ENCODE measurements at regions not wholly inside any gene's neighbourhood (a gene's known extent, or its start where the extent isn't known, plus 50 kb on each side); places are given as distances from the start of the nearest gene placed in this dataset.

GRCh38 chr2:103615611-103616105 lies 853.8 kb downstream of the TMEM182 start:
- no peak for FAIRE-seq
- Histone ChIP-seq H2AK5ac (ENCODE audit: low read depth, low read length) (no peak overlapping the region), H3K4me1 (replicated peaks in 1 of 4; ENCODE audit: control insufficient read depth in 3 of 4, insufficient read depth in 4 of 4, low read length in 3 of 4) (no peaks in the 10 kb centered on the region), H3K23me2 (ENCODE audit: low read depth, low read length) (no peaks in the 10 kb centered on the region), H4K91ac (replicated peaks; ENCODE audit: insufficient read length, low read length) (no peak overlapping the region), H3K27me3 (replicated peaks in 1 of 4; ENCODE audit: control insufficient read depth in 3 of 4, extremely low read depth in 1 of 4, insufficient read depth in 3 of 4, low read length in 3 of 4) (no peaks in the 10 kb centered on the region), H2BK15ac (ENCODE audit: low read length) (no peak overlapping the region), H2AFZ (ENCODE audit: low read length) (no peak overlapping the region; the same call in 1 of the 2 replicates), H3K79me1 (ENCODE audit: low read depth, low read length) (no peaks in the 10 kb centered on the region), H3K27ac (ENCODE audit: low read depth, low read length) (no peak overlapping the region), H4K5ac (ENCODE audit: insufficient read length, low read depth, low read length) (no peak overlapping the region), H3K79me2 (ENCODE audit: control insufficient read depth in 1 of 2, insufficient read depth in 2 of 2, low read length in 2 of 2) (no peaks in the 10 kb centered on the region), H3K14ac (ENCODE audit: insufficient read length) (no peak overlapping the region), H3K4me3 (ENCODE audit: extremely low read depth in 1 of 4, insufficient read depth in 2 of 4, low read depth in 3 of 4, low read length in 4 of 4) (no peak overlapping the region), H2BK20ac (ENCODE audit: low read length) (no peak overlapping the region), H2BK120ac (replicated peaks; ENCODE audit: low read depth, low read length) (no peak overlapping the region), H3K36me3 (ENCODE audit: control insufficient read depth in 2 of 4, insufficient read depth in 4 of 4, low read length in 3 of 4) (no peaks in the 10 kb centered on the region), H3K18ac (ENCODE audit: extremely low read depth, low read length) (no peak overlapping the region), H3K4ac (replicated peaks; ENCODE audit: insufficient read length, low read depth, low read length) (no peak overlapping the region), H3K56ac (replicated peaks; ENCODE audit: insufficient read length, low read depth, low read length) (no peak overlapping the region), H3K9ac (replicated peaks in 1 of 4; ENCODE audit: extremely low read depth in 1 of 4, low read depth in 3 of 4, low read length in 3 of 4) (no peak overlapping the region), H4K20me1 (replicated peaks in 1 of 2; ENCODE audit: control insufficient read depth in 1 of 2, insufficient read depth in 2 of 2, low read length in 2 of 2) (no peaks in the 10 kb centered on the region), H2BK5ac (ENCODE audit: low read depth, low read length) (no peak overlapping the region), H3K9me3 (ENCODE audit: insufficient read depth in 2 of 2, low read depth in 1 of 2, low read length in 1 of 2) (peaks cover 2 to 3% of the 10 kb centered on the region in 2 experiments; a peak in 3 of 4 replicates), H3K23ac (ENCODE audit: insufficient read length) (no peak overlapping the region), H4K8ac (ENCODE audit: extremely low read depth, insufficient read depth, low read length) (no peak overlapping the region), H2BK12ac (ENCODE audit: low read depth, low read length) (no peak overlapping the region), H3K4me2 (ENCODE audit: insufficient read depth in 1 of 2, low read depth in 2 of 2, low read length in 2 of 2) (no peak overlapping the region)
- TF ChIP-seq KDM5A (IDR thresholded peaks at IDR 0.05; ENCODE audit: low read length), result no peak
- TF ChIP-seq POLR2AphosphoS5 (IDR thresholded peaks at IDR 0.05; ENCODE audit: low read depth, low read length), result no peak
- 98% methylated on average over 5 of the region's 5 CpGs; no CpG with 5 or more reads in 1 of the 2 experiments for WGBS, 2 experiments (ENCODE audit: extremely low coverage in 1 of 2, insufficient coverage in 1 of 2, insufficient read length in 1 of 2, insufficient replicate concordance in 2 of 2, low coverage in 1 of 2, low lambda C conversion rate in 2 of 2, missing lambda C conversion rate in 1 of 2)
- ChIA-PET CTCF (ENCODE audit: partially characterized antibody) (no interaction called here), POLR2A (ENCODE audit: partially characterized antibody) (interaction anchor here (0.6 kb wide), 1 partner anchor 1053 kb away, joined by 3 read pairs; no protein-coding TSS in a partner anchor)
- no peak for DNase-seq (ENCODE audit: low read depth in 1 of 2, low spot score in 2 of 2)
